HAP-1 (cell line): ENCODE measurements at regions not wholly inside any gene's neighbourhood (a gene's known extent, or its start where the extent isn't known, plus 50 kb on each side); places are given as distances from the start of the nearest gene placed in this dataset.

Experiments used
- DNase-seq, 2 experiments: peaks; one replicate each; pipeline ENCODE4 v3.0.0-alpha.2; 2016 to 2020; ENCODE audit warnings: low spot score in 2 of 2
- H3K27me3 ChIP-seq: fragments of 250-450 bp; sonication (Bioruptor Pico); 2 replicates; pipeline ENCODE4 v1.5.1; 2020; ENCODE audit warnings: low read depth, mild to moderate bottlenecking, moderate library complexity
- H3K36me3 ChIP-seq: fragments of 250-450 bp; sonication (Bioruptor Pico); replicated peaks from 2 replicates; pipeline ENCODE4 v1.5.1; 2020; ENCODE audit warnings: mild to moderate bottlenecking
- H3K4me1 ChIP-seq: fragments of 250-450 bp; sonication (Bioruptor Pico); 2 replicates; pipeline ENCODE4 v1.5.1; 2020; ENCODE audit warnings: mild to moderate bottlenecking
- H3K4me3 ChIP-seq: fragments of 250-450 bp; sonication (Bioruptor Pico); 2 replicates; pipeline ENCODE4 v1.5.1; 2020; ENCODE audit warnings: mild to moderate bottlenecking, moderate library complexity
- H3K9me3 ChIP-seq: fragments of 250-450 bp; sonication (Bioruptor Pico); 2 replicates; pipeline ENCODE4 v1.5.1; 2020; ENCODE audit warnings: mild to moderate bottlenecking, moderate library complexity
- in situ Hi-C: fragments of 300-500 bp; cut with MboI; formaldehyde crosslinking; loops from 3 replicates; pipeline ENCODE4 v1.14.3; 2020; ENCODE audit warnings: low sequenced_read_pairs, inconsistent platforms, mixed read lengths

DNA sequence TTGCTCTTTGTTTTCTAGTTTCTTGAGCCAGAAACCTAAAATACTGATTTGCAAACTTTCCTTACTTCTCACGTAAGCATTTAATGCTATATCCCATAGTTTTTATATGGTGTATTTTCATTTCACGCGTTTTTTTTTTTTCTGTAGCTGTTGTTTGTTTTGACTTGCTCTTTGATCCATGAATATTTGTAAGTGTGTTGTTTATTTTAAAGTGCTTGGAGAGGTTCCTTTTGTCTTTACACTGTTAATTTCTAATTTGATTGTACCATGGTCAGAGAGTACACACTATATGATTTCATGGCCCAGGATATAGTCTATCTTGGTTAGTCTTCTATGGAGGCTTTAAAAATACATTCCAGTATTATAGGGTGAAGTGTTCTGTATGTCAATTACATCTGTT, 84.8 kb upstream of the RNF217 start:
- Histone ChIP-seq H3K27me3 (peaks cover 19% of the 10 kb centered on the region), H3K36me3 (no peaks in the 10 kb centered on the region), H3K4me3 (no peak overlapping the region), H3K9me3 (no peaks in the 10 kb centered on the region), H3K4me1 (no peaks in the 10 kb centered on the region)
- no peak for DNase-seq
- in situ Hi-C loops = loop anchor here (10.0 to 25.0 kb wide), 2 partner anchors 237 to 885 kb away; no protein-coding TSS in a partner anchor

DNA sequence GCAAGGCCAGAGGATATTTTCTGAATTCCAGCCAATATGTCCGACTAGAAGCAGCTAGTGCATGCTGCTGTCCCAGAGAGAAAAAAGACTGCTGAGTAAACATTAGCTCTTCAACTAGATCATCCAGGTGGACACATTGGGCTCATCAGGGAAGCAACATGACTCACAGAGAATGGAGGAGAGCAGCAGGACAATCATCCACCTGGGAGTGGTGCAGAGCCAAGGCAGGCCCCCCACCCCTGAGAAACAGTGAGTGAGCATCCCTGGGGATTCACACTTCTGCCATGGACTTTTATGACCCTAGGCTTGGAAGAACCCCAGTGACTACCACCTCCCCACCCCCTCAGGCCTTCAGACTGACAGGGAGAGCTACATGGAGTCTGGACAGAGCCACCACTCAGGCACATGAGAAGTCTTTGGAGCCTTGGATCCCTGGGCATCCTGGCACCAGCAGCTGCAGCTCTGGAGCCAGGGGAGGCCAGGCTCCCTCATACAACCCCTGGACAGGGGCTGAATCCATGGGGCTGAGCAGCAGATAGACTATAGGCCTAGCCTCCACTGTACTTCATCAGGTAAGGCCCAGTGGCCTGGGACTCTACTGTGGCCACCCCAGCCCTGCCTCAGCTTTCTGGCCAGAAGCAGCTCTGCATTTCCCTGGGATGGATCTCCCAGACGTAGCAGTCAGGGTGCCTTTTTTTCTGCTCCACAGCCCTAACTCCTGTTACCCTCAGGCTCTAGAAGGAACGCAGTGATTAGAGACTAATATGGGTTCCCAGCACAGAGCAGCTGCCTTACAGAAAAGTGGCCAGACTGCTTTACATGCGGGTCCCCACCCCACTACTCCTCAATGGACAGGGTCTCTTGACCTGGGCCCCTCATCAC, 82.9 kb upstream of the RNF217 start:
- H3K4me3 ChIP-seq = no peak overlapping the region
- in situ Hi-C loops = loop anchor here (10.0 to 25.0 kb wide), 2 partner anchors 235 to 883 kb away; no protein-coding TSS in a partner anchor
- H3K4me1 ChIP-seq = peaks cover 2% of the 10 kb centered on the region
- no peak for DNase-seq
- peaks cover 21% of the 10 kb centered on the region for H3K27me3 ChIP-seq
- H3K36me3 ChIP-seq = no peaks in the 10 kb centered on the region
- H3K9me3 ChIP-seq = no peaks in the 10 kb centered on the region

DNA sequence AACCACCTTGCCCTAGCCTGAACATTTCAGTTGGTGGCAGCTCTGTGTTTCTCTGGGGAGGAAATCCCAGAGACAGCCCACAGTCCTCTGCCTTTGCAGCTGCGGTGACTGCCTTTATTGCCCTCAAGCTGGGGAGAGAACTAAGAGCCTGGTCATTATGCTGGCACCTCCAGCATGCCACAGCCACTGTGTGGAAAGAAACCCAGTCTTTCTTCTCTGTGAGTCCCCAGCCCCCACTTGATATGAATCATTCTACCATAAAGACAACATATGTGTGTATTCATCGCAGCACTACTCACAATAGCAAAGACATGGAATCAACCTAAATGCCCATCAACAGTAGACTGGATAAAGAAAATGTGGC, 82.3 kb upstream of the RNF217 start:
- H3K9me3 ChIP-seq = no peaks in the 10 kb centered on the region
- H3K27me3 ChIP-seq = peaks cover 21% of the 10 kb centered on the region
- in situ Hi-C loops = loop anchor here (10.0 to 25.0 kb wide), 2 partner anchors 235 to 882 kb away; no protein-coding TSS in a partner anchor
- H3K36me3 ChIP-seq = no peaks in the 10 kb centered on the region
- no peak overlapping the region for H3K4me3 ChIP-seq
- DNase-seq = no peak
- H3K4me1 ChIP-seq = peaks cover 7% of the 10 kb centered on the region

DNA sequence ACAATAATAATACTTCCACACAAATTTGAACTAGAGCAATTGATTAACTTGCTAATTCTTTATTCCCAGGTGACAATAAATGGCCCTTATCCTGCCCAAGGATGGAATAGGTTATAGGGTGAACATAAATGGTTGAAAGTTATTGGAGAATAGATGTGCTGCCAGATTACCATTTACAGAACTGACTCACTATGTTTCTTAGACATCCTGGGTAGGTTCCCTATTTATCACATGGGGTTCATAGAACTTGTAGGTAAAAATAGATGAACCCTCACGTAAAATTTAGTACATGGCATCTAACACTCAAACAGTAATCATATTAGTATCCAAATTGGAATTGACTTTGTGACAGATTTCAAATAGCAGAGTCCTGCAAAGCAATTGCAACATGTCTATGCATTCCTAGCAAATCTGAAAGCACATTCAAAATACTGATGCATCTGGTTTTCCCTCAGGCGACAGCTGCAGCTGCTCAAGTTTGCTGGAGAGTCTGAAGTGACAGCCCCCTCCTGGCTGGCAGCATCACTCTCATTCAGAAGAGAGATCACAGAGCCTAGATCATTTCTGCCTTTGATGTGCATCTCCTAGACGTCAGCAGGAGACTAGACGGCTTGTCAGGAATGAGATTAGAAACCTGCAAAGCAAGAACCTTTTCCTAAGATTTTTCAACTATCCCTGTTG, 80.2 kb upstream of the RNF217 start:
- peaks cover 18% of the 10 kb centered on the region for H3K27me3 ChIP-seq
- no peaks in the 10 kb centered on the region for H3K9me3 ChIP-seq
- H3K4me1 ChIP-seq = peaks cover 11% of the 10 kb centered on the region
- in situ Hi-C loops = loop anchor here (25.0 kb wide), 1 partner anchor 880 kb away; no protein-coding TSS in a partner anchor
- no peaks in the 10 kb centered on the region for H3K36me3 ChIP-seq
- no peak overlapping the region for H3K4me3 ChIP-seq
- peak in 1 of 2 experiments; percentile 10 for DNase-seq

DNA sequence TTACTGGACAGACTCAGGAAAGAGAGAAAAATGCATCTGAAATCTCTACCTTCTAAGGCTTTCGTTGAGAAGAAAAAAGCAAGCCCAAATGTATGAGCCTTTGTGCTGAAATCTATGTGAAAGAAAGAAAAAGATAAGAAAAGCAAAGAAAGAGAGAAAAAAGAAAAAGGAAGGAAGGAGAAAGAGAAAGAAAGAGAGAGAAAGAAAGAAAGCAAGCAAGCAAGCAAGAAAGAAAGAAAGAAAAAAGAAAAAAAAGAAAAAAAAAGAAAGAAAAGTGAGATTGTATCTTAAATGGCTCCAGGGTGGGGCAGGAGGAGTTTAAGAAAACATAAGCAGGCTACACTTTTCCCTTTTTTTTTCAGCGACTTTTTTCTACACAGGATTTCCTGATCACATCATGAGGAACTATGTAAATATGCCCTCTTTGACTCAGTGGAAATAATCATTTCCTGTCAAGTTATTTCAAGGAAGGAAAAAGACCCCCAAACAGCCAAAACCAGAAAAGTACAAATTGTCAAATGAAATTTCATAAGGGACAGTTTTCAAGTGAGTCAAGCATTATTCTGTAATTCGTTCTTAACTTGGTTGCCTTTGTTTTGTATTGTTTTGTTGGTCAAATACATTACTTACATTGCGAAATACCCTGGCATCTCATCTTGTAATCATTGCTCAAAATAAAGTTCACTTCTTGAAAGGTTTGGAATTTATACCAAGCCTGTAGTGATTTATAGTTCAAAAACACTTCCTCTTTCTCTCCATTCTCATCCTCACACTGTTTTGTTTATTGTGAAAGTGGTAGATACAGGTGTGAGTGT, 79.5 kb upstream of the RNF217 start:
- Histone ChIP-seq H3K9me3 (no peaks in the 10 kb centered on the region), H3K36me3 (no peaks in the 10 kb centered on the region), H3K4me1 (peaks cover 11% of the 10 kb centered on the region), H3K4me3 (no peak overlapping the region), H3K27me3 (peaks cover 16% of the 10 kb centered on the region)
- DNase-seq = no peak
- in situ Hi-C loops = loop anchor here (25.0 kb wide), 1 partner anchor 880 kb away; no protein-coding TSS in a partner anchor

DNA sequence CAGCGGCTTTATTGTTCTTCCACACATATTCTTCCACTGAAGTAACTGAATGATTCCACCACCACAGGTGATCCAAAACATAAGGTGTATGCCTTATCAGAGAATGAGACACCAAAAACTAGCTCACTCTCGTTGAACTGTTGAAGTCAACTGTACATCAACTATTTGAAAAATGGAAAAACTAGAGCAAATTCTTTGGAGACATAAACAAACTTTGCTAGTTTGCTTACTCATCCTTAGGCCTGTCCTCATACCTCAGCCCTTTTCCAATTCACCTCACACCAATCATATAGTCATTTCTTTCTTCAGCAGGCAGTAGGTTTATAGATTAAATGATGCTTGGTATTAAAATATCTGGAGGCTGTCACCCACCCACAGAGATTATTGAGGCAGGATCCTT, 77.1 kb upstream of the RNF217 start:
- Histone ChIP-seq H3K9me3 (no peaks in the 10 kb centered on the region), H3K4me1 (peaks cover 11% of the 10 kb centered on the region), H3K27me3 (peaks cover 17% of the 10 kb centered on the region), H3K4me3 (no peak overlapping the region), H3K36me3 (no peaks in the 10 kb centered on the region)
- no peak for DNase-seq
- in situ Hi-C loops = loop anchor here (25.0 kb wide), 1 partner anchor 877 kb away; no protein-coding TSS in a partner anchor

DNA sequence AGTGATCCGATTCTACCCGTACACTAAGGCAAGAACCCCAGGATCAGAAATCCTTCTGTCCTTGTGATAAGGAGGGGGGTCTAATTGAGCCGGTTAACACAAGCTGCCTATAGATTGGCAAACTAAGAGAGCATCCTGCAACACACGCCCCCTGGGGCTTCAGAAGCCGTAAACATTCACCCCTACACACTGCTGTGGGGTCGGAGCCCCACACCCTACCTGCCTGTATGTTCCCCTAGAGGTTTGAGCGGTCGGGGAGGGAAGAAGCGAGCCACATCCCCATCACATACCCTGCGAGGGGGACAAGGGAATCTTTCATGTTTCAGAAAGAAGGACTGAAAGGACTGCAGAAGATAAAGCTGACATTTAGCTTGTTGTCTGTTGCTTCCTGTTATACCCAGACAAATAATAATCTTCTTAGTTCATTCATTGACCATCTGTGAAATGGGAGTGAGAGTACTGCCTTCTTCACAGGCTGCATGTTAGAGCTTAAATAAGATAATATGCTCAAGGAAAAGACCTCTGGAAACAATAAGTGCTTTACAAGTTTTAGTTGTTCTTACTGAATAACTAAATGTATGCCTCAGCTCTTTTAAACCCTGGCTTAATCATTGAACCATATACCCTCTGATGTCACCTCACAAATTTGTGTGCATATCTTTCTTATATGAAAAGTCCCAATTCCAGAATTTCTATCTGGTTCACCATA, 74.2 kb upstream of the RNF217 start:
- H3K27me3 ChIP-seq = peaks cover 6% of the 10 kb centered on the region
- H3K4me1 ChIP-seq = peaks cover 11% of the 10 kb centered on the region
- no peaks in the 10 kb centered on the region for H3K36me3 ChIP-seq
- H3K9me3 ChIP-seq = no peaks in the 10 kb centered on the region
- in situ Hi-C loops = loop anchor here (25.0 kb wide), 1 partner anchor 874 kb away; no protein-coding TSS in a partner anchor
- DNase-seq = no peak
- H3K4me3 ChIP-seq = no peak overlapping the region

DNA sequence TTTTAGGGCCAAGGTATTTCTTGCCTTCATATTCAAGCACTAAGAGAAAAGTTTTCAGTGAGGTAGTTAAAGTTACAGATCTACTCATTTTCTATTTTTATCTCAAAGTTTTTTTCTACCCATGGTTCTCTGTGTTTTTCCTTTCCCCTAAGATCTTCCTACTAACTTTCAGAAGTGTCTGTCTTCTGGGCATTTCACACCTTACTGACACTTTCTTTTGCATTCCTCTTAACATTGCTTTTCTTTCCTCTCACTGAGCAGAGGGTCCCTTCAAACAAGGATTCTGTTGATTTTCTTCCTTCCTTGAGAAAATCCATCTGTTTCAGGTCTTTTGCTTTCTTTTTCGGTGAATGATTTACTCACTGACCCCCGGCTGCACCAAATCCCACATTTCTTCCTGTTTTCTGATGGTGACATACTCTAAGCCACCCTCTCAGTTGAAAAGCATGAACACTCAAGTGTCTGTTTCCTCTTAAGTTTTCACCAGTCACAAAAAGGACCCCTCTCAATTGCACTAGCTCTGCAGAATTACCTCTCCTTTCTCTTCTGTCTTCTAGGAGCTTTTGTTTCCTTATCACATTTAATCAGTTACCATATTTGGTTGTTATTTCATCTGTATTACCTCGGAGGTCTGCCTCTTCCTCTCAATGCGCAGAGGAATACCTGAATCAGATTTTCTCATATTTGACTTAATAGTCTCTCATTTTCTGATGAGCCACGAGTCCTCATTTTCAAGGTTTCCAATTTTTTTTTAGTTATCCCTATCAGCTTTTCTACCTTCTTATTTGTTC, 73.5 kb upstream of the RNF217 start:
- in situ Hi-C loops = loop anchor here (25.0 kb wide), 1 partner anchor 874 kb away; no protein-coding TSS in a partner anchor
- H3K36me3 ChIP-seq = no peaks in the 10 kb centered on the region
- H3K4me3 ChIP-seq = no peak overlapping the region
- peaks cover 2% of the 10 kb centered on the region; the same call in 1 of the 2 replicates for H3K27me3 ChIP-seq
- peaks cover 11% of the 10 kb centered on the region for H3K4me1 ChIP-seq
- no peak for DNase-seq
- no peaks in the 10 kb centered on the region for H3K9me3 ChIP-seq

DNA sequence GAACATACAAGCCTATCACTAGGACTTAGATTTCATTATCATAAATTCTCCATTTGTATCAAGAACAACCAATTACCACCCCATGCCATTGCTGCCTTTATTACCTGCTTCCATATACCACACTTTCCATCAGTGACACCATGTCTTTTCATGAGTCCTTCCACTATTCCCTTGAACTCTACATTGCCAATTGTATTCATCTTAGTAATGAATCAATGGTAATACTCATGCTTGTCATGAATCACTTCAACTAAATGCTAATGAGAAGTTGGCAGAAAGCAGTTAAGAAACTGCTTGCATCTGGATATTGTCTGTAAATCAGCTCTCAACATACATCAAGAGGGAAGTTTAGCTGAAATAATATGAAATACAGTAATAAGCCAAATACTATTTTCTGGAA, 61.2 kb upstream of the RNF217 start:
- Histone ChIP-seq H3K4me1 (no peaks in the 10 kb centered on the region), H3K36me3 (no peaks in the 10 kb centered on the region), H3K9me3 (no peaks in the 10 kb centered on the region), H3K4me3 (no peak overlapping the region), H3K27me3 (no peaks in the 10 kb centered on the region)
- DNase-seq = no peak
- in situ Hi-C loops = no loop called here

DNA sequence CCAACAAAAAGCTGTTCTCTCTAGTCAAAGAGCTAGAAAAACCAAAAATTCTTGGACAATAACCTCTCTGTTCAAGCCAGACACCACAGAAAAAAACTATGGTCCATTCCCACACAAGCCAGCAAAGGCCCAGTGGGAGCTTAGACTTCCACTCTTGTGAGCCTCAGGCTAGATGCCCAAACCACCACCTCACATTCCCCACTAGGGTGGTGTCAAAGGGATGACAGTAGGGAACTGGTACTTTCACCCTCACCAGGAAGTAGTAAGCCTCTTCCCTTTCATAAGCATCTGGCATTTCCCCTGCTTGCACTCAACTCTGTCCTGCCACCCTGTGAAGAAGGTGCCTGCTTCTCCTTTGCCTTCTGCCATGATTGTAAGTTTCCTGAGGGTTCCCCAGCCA, 58.4 kb upstream of the RNF217 start:
- H3K36me3 ChIP-seq = no peaks in the 10 kb centered on the region
- no peak for DNase-seq
- no peaks in the 10 kb centered on the region for H3K27me3 ChIP-seq
- no peak overlapping the region for H3K4me3 ChIP-seq
- H3K9me3 ChIP-seq = no peaks in the 10 kb centered on the region
- no peaks in the 10 kb centered on the region for H3K4me1 ChIP-seq
- in situ Hi-C loops = no loop called here

DNA sequence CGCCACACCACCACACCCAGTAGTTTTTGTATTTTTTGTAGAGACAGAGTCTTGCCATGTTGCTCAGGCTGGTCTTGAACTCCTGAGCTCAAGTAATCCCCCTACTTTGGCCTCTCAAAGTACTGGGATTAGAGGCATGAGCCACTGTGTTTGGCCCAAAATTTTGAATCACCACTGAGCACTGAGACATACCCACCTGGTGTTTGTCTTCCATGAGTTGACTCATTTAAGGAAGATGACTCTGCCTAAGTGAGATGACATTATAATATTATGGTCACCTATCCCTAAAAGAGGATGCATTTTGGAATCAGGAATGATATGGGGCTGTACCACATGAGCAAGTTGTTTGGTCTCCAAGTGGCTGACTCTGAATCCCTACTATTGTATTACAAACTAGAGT, 54.6 kb upstream of the RNF217 start:
- in situ Hi-C loops = no loop called here
- no peaks in the 10 kb centered on the region for H3K4me1 ChIP-seq
- no peak for DNase-seq
- no peaks in the 10 kb centered on the region for H3K36me3 ChIP-seq
- no peaks in the 10 kb centered on the region for H3K9me3 ChIP-seq
- H3K4me3 ChIP-seq = no peak overlapping the region
- H3K27me3 ChIP-seq = no peaks in the 10 kb centered on the region
